ENCODE measurements at regions not wholly inside any gene's neighbourhood (a gene's known extent, or its start where the extent isn't known, plus 50 kb on each side); places are given as distances from the start of the nearest gene placed in this dataset.

DNA sequence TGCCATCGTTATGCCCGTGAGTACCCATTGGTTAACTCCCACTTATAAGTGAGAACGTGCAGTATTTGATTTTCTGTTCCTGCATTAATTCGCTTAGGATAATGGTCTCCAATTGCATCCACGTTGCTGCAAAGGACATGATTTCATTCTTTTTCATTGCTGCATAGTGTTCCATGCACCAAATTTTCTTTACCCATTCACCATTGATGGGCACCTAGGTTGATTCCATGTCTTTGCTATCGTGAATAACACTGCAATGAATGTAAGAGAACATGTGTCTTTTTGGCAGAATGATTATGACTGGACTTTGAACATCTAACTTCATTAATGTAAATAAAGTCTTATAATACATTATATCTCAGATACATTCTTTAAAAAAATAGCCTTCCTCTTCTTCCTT lies 169.6 kb upstream of the CDIN1 start:
- Histone ChIP-seq H3K4me2 (ENCODE audit: low read depth, low read length) (no peak overlapping the region), H3K18ac (ENCODE audit: low read depth, low read length) (no peak overlapping the region), H3K79me1 (ENCODE audit: low read depth in 1 of 2, low read length in 2 of 2) (no peaks in the 10 kb centered on the region), H3K23ac (ENCODE audit: low read depth, low read length) (no peak overlapping the region), H3K56ac (ENCODE audit: extremely low read depth, insufficient read depth, low read length) (no peak overlapping the region), H2AK5ac (ENCODE audit: low read depth, low read length) (no peak overlapping the region; the same call in 1 of the 2 replicates), H3K4me1 (ENCODE audit: control insufficient read depth, insufficient read depth, low read length) (peaks cover 9% of the 10 kb centered on the region; the same call in 1 of the 2 replicates), H2BK20ac (ENCODE audit: low read depth, low read length) (peak overlapping the region; percentile 9; the same call in 1 of the 2 replicates), H2AFZ (replicated peaks; ENCODE audit: low read length, poor library complexity) (no peak overlapping the region), H2BK5ac (ENCODE audit: low read depth, low read length, poor library complexity, severe bottlenecking) (no peak overlapping the region), H2BK15ac (ENCODE audit: low read depth, low read length) (no peak overlapping the region), H3K4ac (ENCODE audit: low read depth, low read length) (no peak overlapping the region), H4K91ac (ENCODE audit: insufficient read depth, low read depth, low read length) (no peak overlapping the region), H3K9me3 (ENCODE audit: control insufficient read depth, insufficient read depth, low read length) (no peaks in the 10 kb centered on the region), H3K9ac (ENCODE audit: low read depth, low read length) (no peak overlapping the region), H3K9me1 (ENCODE audit: insufficient read depth, low read length) (no peaks in the 10 kb centered on the region), H4K20me1 (ENCODE audit: insufficient read depth, low read length) (no peaks in the 10 kb centered on the region), H3K4me3 (ENCODE audit: insufficient read depth, low read depth, low read length) (no peak overlapping the region), H2AK9ac (replicated peaks; ENCODE audit: low read depth, low read length, poor library complexity) (no peak overlapping the region), H3K27me3 (ENCODE audit: control insufficient read depth, insufficient read depth, low read length) (no peaks in the 10 kb centered on the region), H3K14ac (replicated peaks; ENCODE audit: low read depth, low read length) (no peak overlapping the region), H2BK120ac (ENCODE audit: low read depth, low read length) (no peak overlapping the region), H4K8ac (ENCODE audit: low read depth in 2 of 2, low read length in 2 of 2) (no peak overlapping the region), H3K27ac (ENCODE audit: insufficient read depth, low read length) (no peak overlapping the region), H3K36me3 (ENCODE audit: control insufficient read depth, insufficient read depth, low read length) (no peaks in the 10 kb centered on the region), H4K5ac (ENCODE audit: low read depth, low read length) (no peak overlapping the region)
- POLR2A ChIA-PET (ENCODE audit: unreplicated experiment), result no interaction called here
- dilution Hi-C loops (cut with HindIII; ENCODE audit: low sequenced_read_pairs, unreplicated experiment), result no loop called here
- no peak for ATAC-seq (ENCODE audit: low read depth)
- WGBS, 2 experiments (ENCODE audit: extremely low coverage in 2 of 2, insufficient read length in 1 of 2), result 92% methylated on average over 5 of the region's 6 CpGs; no CpG with 5 or more reads in 1 of the 2 experiments
- TF ChIP-seq POLR2A (IDR thresholded peaks at IDR 0.05; ENCODE audit: low read depth, low read length) (no peak), MAFK (IDR thresholded peaks at IDR 0.05; ENCODE audit: low read depth, low read length) (no peak), CHD1 (IDR thresholded peaks at IDR 0.05; ENCODE audit: low read depth, low read length) (no peak), RFX5 (IDR thresholded peaks at IDR 0.05; ENCODE audit: low read depth, low read length) (no peak), FOS (IDR thresholded peaks at IDR 0.05; ENCODE audit: low read depth, low read length) (no peak), RAD21 (IDR thresholded peaks at IDR 0.05; ENCODE audit: low read length) (no peak), SMC3 (IDR thresholded peaks at IDR 0.05; ENCODE audit: low read depth, low read length) (no peak), ELK1 (IDR thresholded peaks at IDR 0.05; ENCODE audit: borderline replicate concordance, low read depth, low read length) (no peak), CEBPB (IDR thresholded peaks at IDR 0.05; ENCODE audit: low read depth, low read length) (no peak), MXI1 (IDR thresholded peaks at IDR 0.05; ENCODE audit: borderline replicate concordance, low read depth, low read length) (no peak), USF2 (IDR thresholded peaks at IDR 0.05; ENCODE audit: low read depth, low read length) (no peak), MAZ (IDR thresholded peaks at IDR 0.05; ENCODE audit: borderline replicate concordance, low read depth, low read length) (no peak), NFE2L2 (IDR thresholded peaks at IDR 0.05; ENCODE audit: low read depth, low read length) (no peak), RCOR1 (IDR thresholded peaks at IDR 0.05; ENCODE audit: insufficient replicate concordance, low read length) (no peak), BHLHE40 (IDR thresholded peaks at IDR 0.05; ENCODE audit: low read depth, low read length) (no peak)
- TF ChIP-seq, protein P1, sequence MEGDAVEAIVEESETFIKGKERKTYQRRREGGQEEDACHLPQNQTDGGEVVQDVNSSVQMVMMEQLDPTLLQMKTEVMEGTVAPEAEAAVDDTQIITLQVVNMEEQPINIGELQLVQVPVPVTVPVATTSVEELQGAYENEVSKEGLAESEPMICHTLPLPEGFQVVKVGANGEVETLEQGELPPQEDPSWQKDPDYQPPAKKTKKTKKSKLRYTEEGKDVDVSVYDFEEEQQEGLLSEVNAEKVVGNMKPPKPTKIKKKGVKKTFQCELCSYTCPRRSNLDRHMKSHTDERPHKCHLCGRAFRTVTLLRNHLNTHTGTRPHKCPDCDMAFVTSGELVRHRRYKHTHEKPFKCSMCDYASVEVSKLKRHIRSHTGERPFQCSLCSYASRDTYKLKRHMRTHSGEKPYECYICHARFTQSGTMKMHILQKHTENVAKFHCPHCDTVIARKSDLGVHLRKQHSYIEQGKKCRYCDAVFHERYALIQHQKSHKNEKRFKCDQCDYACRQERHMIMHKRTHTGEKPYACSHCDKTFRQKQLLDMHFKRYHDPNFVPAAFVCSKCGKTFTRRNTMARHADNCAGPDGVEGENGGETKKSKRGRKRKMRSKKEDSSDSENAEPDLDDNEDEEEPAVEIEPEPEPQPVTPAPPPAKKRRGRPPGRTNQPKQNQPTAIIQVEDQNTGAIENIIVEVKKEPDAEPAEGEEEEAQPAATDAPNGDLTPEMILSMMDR (conservative IDR thresholded peaks at IDR 0.05; ENCODE audit: low read depth, low read length), result no peak
- BruUV-seq (replicated peaks), result no TSS peak
- CTCF ChIA-PET, result no interaction called here
- DNase-seq, result no peak
- in situ Hi-C loops (cut with MboI; ENCODE audit: low sequenced_read_pairs), result no loop called here
- intact Hi-C loops (cut with micrococcal nuclease), result no loop called here

Data from IMR-90 (cell line).